ENCODE measurements at regions not wholly inside any gene's neighbourhood (a gene's known extent, or its start where the extent isn't known, plus 50 kb on each side); places are given as distances from the start of the nearest gene placed in this dataset.
"Not testable (repeated sequence)": the region's sequence is repeated elsewhere in the genome, so short reads cannot be mapped to it uniquely, and the experiment has no call there.

GRCh38 chr7:65105650-65106203 is 99.2 kb upstream of the ERV3-1 start:
- not testable (repeated sequence) for TF ChIP-seq POLR2A (IDR thresholded peaks at IDR 0.05)
- TF ChIP-seq, protein P1, sequence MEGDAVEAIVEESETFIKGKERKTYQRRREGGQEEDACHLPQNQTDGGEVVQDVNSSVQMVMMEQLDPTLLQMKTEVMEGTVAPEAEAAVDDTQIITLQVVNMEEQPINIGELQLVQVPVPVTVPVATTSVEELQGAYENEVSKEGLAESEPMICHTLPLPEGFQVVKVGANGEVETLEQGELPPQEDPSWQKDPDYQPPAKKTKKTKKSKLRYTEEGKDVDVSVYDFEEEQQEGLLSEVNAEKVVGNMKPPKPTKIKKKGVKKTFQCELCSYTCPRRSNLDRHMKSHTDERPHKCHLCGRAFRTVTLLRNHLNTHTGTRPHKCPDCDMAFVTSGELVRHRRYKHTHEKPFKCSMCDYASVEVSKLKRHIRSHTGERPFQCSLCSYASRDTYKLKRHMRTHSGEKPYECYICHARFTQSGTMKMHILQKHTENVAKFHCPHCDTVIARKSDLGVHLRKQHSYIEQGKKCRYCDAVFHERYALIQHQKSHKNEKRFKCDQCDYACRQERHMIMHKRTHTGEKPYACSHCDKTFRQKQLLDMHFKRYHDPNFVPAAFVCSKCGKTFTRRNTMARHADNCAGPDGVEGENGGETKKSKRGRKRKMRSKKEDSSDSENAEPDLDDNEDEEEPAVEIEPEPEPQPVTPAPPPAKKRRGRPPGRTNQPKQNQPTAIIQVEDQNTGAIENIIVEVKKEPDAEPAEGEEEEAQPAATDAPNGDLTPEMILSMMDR (IDR thresholded peaks at IDR 0.05), result not testable (repeated sequence)

Data from lower leg skin (tissue), 3 donors.